ENCODE measurements at regions not wholly inside any gene's neighbourhood (a gene's known extent, or its start where the extent isn't known, plus 50 kb on each side); places are given as distances from the start of the nearest gene placed in this dataset.
"Not testable (repeated sequence)": the region's sequence is repeated elsewhere in the genome, so short reads cannot be mapped to it uniquely, and the experiment has no call there.

DNA sequence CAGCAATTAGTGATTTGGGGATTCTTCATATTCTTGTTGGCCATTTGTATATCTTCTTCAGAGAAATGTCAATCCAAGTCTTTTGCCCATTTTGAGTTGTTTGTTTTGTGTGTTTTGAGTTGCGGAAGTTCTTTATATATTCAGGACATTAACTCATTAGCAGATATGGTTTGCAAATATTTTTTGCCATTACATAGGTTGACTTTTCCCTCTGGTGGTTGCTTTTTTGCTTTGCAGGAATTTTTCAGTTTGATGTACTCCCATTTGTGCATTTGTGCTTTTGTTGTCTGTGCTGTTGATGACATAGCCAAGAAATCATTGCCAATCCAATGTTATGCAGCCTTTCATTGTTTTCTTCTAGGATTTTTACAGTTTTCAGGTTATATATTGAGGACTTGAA, 63.6 kb upstream of the DNAJC1 start:
- intact Hi-C loops (cut with micrococcal nuclease) = no loop called here
- CTCF ChIA-PET = no interaction called here
- TF ChIP-seq, protein P1, sequence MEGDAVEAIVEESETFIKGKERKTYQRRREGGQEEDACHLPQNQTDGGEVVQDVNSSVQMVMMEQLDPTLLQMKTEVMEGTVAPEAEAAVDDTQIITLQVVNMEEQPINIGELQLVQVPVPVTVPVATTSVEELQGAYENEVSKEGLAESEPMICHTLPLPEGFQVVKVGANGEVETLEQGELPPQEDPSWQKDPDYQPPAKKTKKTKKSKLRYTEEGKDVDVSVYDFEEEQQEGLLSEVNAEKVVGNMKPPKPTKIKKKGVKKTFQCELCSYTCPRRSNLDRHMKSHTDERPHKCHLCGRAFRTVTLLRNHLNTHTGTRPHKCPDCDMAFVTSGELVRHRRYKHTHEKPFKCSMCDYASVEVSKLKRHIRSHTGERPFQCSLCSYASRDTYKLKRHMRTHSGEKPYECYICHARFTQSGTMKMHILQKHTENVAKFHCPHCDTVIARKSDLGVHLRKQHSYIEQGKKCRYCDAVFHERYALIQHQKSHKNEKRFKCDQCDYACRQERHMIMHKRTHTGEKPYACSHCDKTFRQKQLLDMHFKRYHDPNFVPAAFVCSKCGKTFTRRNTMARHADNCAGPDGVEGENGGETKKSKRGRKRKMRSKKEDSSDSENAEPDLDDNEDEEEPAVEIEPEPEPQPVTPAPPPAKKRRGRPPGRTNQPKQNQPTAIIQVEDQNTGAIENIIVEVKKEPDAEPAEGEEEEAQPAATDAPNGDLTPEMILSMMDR (IDR thresholded peaks at IDR 0.05) = no peak
- Mint-ChIP-seq H3K27me3 (no peaks in the 10 kb centered on the region), H3K4me1 (ENCODE audit: low read depth) (no peaks in the 10 kb centered on the region), H3K4me3 (no peak overlapping the region), H3K9me3 (peaks cover 14% of the 10 kb centered on the region), H3K36me3 (ENCODE audit: low read depth) (no peaks in the 10 kb centered on the region), H3K27ac (no peak overlapping the region)
- POLR2A ChIA-PET = no interaction called here
- ATAC-seq (no peak), DNase-seq (no peak)

DNA sequence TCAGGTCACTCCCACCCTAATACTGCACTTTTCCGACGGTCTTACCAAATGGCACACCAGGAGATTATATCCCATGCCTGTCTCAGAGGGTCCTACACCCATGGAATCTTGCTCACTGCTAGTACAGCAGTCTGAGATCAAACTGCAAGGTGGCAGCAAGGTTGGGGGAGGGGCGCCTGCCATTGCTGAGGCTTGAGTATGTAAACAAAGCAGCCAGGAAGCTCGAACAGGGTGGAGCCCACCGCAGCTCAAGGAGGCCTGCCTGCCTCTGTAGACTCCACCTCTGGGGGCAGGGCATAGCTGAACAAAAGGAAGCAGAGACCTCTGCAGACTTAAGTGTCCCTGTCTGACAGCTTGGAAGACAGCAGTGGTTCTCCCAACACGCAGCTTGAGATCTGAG, 57.5 kb upstream of the DNAJC1 start:
- H3K36me3 Mint-ChIP-seq (ENCODE audit: low read depth); POLR2A ChIA-PET; H3K27ac Mint-ChIP-seq; CTCF ChIA-PET; H3K9me3 Mint-ChIP-seq; H3K4me1 Mint-ChIP-seq (ENCODE audit: low read depth); H3K27me3 Mint-ChIP-seq; ATAC-seq; intact Hi-C loops (cut with micrococcal nuclease); H3K4me3 Mint-ChIP-seq: not testable (repeated sequence)
- peak; percentile 13 for DNase-seq

DNA sequence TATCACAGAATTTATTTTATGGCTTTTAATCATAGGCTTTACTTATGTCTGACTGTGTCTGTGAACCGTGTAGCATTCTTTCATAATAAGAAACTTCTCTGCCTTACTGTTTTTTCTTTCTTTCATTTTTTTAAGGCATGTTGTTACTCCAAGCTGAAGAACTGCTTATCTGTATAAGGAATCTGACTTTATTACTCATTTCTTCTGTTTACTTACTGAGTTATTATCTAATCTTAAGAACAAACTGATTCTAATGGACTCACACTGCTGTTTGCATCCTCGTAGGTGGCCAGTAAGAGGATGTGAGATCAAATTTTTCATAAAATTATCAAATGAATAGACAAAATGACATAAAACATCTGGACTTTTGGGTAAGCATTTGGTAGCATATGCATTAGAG, 54.7 kb upstream of the DNAJC1 start:
- no peak overlapping the region for H3K4me3 Mint-ChIP-seq
- intact Hi-C loops (cut with micrococcal nuclease) = no loop called here

DNA sequence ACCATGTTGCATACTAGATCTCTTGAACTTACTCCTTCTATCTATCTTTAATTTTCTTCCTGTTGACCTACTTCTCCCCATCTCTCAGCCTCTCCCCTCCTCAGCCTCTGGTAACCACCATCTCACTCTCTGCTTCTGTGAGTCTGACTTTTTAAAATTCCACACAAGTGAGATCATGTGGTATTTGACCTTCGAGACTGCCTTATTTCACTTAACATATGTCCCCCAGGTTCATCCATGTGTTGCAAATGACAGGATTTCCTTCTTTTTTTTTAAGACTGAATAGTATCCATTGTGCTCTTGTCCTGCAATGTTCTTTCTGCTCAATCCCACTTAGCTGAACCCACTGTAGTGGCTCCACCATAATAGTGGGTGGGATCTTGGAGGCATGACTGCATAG, 51.4 kb upstream of the DNAJC1 start:
- TF ChIP-seq, protein P1 (IDR thresholded peaks at IDR 0.05) = no peak
- Mint-ChIP-seq H3K27ac (no peak overlapping the region), H3K4me1 (ENCODE audit: low read depth) (no peaks in the 10 kb centered on the region), H3K4me3 (no peak overlapping the region), H3K27me3 (peaks cover 2% of the 10 kb centered on the region), H3K36me3 (ENCODE audit: low read depth) (no peaks in the 10 kb centered on the region), H3K9me3 (no peaks in the 10 kb centered on the region)
- intact Hi-C loops (cut with micrococcal nuclease) = no loop called here
- ChIA-PET CTCF (no interaction called here), POLR2A (no interaction called here)
- ATAC-seq = no peak
- DNase-seq = no peak

More for the DNA sequence above, 54.7 kb upstream of the DNAJC1 start:
- peaks cover 2% of the 10 kb centered on the region for H3K27me3 Mint-ChIP-seq
- TF ChIP-seq, protein P1 (IDR thresholded peaks at IDR 0.05) = no peak
- ATAC-seq = no peak
- ChIA-PET POLR2A (no interaction called here), CTCF (interaction anchor here (1.7 kb wide), 1 partner anchor 45 kb away, joined by 3 read pairs; no protein-coding TSS in a partner anchor)
- no peak overlapping the region for H3K27ac Mint-ChIP-seq
- H3K4me1 Mint-ChIP-seq (ENCODE audit: low read depth) = peaks cover 6% of the 10 kb centered on the region
- DNase-seq = no peak
- H3K36me3 Mint-ChIP-seq (ENCODE audit: low read depth) = no peaks in the 10 kb centered on the region
- H3K9me3 Mint-ChIP-seq = peaks cover 2% of the 10 kb centered on the region

All from activated CD8-positive, alpha-beta T cell treated with anti-CD3 and anti-CD28 coated beads for 36 hours (primary cell).